CD14-positive monocyte (primary cell): ENCODE measurements at regions not wholly inside any gene's neighbourhood (a gene's known extent, or its start where the extent isn't known, plus 50 kb on each side); places are given as distances from the start of the nearest gene placed in this dataset.

Experiments used
- DNase-seq, 3 donors: peaks; one replicate each; pipeline ENCODE4 v3.0.0-alpha.2; 2011 to 2022
- H2AFZ ChIP-seq: 2 replicates; pipeline ENCODE4 v1.6.0; 2012; ENCODE audit warnings: mild to moderate bottlenecking, low read depth, low read length, inconsistent platforms; ENCODE audit not compliant: insufficient read depth, poor library complexity, severe bottlenecking
- H3K27ac ChIP-seq, 2 donors: 1 replicate in 1 of 2; 2 replicates in 1 of 2; pipeline ENCODE4 v1.5.1; 2012 to 2013; ENCODE audit warnings: low read length in 2 of 2, control low read depth in 1 of 2, inconsistent platforms in 1 of 2, low read depth in 1 of 2, mild to moderate bottlenecking in 1 of 2
- H3K27me3 ChIP-seq, 2 donors: one replicate each; pipeline versions ENCODE4 v1.6.0 to v1.6.1; 2011 to 2013; ENCODE audit warnings: low read length in 2 of 2; ENCODE audit not compliant: control insufficient read depth in 2 of 2, insufficient read depth in 2 of 2
- H3K36me3 ChIP-seq, 2 donors: replicated peaks in 1 of 2; 1 replicate in 1 of 2; 2 replicates in 1 of 2; pipeline versions ENCODE4 v1.5.1 to v1.6.1; 2012 to 2013; ENCODE audit warnings: low read length in 2 of 2, control low read depth in 1 of 2, inconsistent platforms in 1 of 2, mild to moderate bottlenecking in 1 of 2; ENCODE audit not compliant: insufficient read depth in 2 of 2, control insufficient read depth in 1 of 2
- H3K4me1 ChIP-seq, 2 donors: 1 replicate in 1 of 2; 2 replicates in 1 of 2; pipeline versions ENCODE4 v1.5.1 to v1.6.1; 2012 to 2013; ENCODE audit warnings: low read length in 2 of 2, control low read depth in 1 of 2, inconsistent platforms in 1 of 2, mild to moderate bottlenecking in 1 of 2, moderate library complexity in 1 of 2; ENCODE audit not compliant: insufficient read depth in 2 of 2, control insufficient read depth in 1 of 2
- H3K4me2 ChIP-seq: replicated peaks from 2 replicates; pipeline ENCODE3; 2012; ENCODE audit warnings: low read length, moderate library complexity, mild to moderate bottlenecking; ENCODE audit not compliant: poor library complexity, severe bottlenecking; ENCODE audit errors: extremely low read depth
- H3K4me3 ChIP-seq, 3 experiments: fragments of 200-600 bp in 1 of 3; sonication (generic) in 1 of 3; replicated peaks in 1 of 3; 1 replicate in 2 of 3; 2 replicates in 1 of 3; pipeline ENCODE4 v1.5.1; 2011 to 2013; ENCODE audit warnings: low read length in 3 of 3, mild to moderate bottlenecking in 3 of 3, control low read depth in 2 of 3, low read depth in 2 of 3, inconsistent platforms in 1 of 3, moderate library complexity in 1 of 3
- H3K79me2 ChIP-seq: 2 replicates; pipeline ENCODE4 v1.6.0; 2012; ENCODE audit warnings: mild to moderate bottlenecking, control low read depth, inconsistent platforms, low read length, moderate library complexity; ENCODE audit not compliant: insufficient read depth
- H3K9ac ChIP-seq: 2 replicates; pipeline ENCODE4 v1.6.0; 2017; ENCODE audit warnings: low read length, mild to moderate bottlenecking; ENCODE audit not compliant: insufficient read depth, poor library complexity, severe bottlenecking
- H3K9me3 ChIP-seq, 2 donors: replicated peaks in 1 of 2; 1 replicate in 1 of 2; 2 replicates in 1 of 2; pipeline versions ENCODE4 v1.5.1 to v1.6.1; 2012 to 2013; ENCODE audit warnings: low read length in 2 of 2, control low read depth in 1 of 2; ENCODE audit not compliant: control insufficient read depth in 1 of 2, insufficient read depth in 1 of 2
- H4K20me1 ChIP-seq: 2 replicates; pipeline ENCODE4 v1.6.0; 2012; ENCODE audit warnings: mild to moderate bottlenecking, low read length, control low read depth, moderate library complexity; ENCODE audit not compliant: insufficient read depth
- H3K27ac Mint-ChIP-seq, 7 donors: one replicate each; pipeline ENCODE4 v1.8.0; 2020; ENCODE audit warnings: mild to moderate bottlenecking in 7 of 7, mixed read lengths in 7 of 7, moderate library complexity in 6 of 7, inconsistent platforms in 2 of 7
- H3K27me3 Mint-ChIP-seq, 3 donors: one replicate each; pipeline ENCODE4 v1.8.0; 2021 to 2022; ENCODE audit warnings: low read depth in 3 of 3, mild to moderate bottlenecking in 3 of 3, mixed read lengths in 3 of 3, moderate library complexity in 3 of 3, inconsistent platforms in 1 of 3
- H3K36me3 Mint-ChIP-seq, 2 donors: one replicate each; pipeline ENCODE4 v1.8.0; 2020; ENCODE audit warnings: mixed read lengths in 2 of 2, inconsistent platforms in 1 of 2, mild to moderate bottlenecking in 1 of 2
- H3K4me1 Mint-ChIP-seq: one replicate; pipeline ENCODE4 v1.8.0; 2020; ENCODE audit warnings: mild to moderate bottlenecking, mixed read lengths
- H3K4me3 Mint-ChIP-seq, 2 donors: one replicate each; pipeline ENCODE4 v1.8.0; 2020; ENCODE audit warnings: mild to moderate bottlenecking in 2 of 2, mixed read lengths in 2 of 2, moderate library complexity in 1 of 2
- H3K9me3 Mint-ChIP-seq, 7 donors: one replicate each; pipeline ENCODE4 v1.8.0; 2020 to 2022; ENCODE audit warnings: mixed read lengths in 7 of 7, mild to moderate bottlenecking in 6 of 7, moderate library complexity in 6 of 7, inconsistent platforms in 2 of 7
- CTCF ChIP-seq: fragments of 200-600 bp; IDR thresholded peaks from one replicate; pipeline ENCODE4 v1.8.0; 2022; ENCODE audit warnings: antibody characterized with exemption, mild to moderate bottlenecking
- WGBS: methylation state at CpG from one replicate; pipeline ENCODE4 v1.1.5; 2013; ENCODE audit warnings: missing lambda C conversion rate; ENCODE audit not compliant: insufficient coverage; 5-methylcytosine and 5-hydroxymethylcytosine counted together
- intact Hi-C, 2 donors: fragments of 100-400 bp; cut with micrococcal nuclease; formaldehyde crosslinking; loops; one replicate each; pipeline versions ENCODE4 v1.15.0 to v1.15.1; 2023

GRCh38 chr2:221197225-221197856, 374.8 kb downstream of the EPHA4 start:
- Histone ChIP-seq H3K4me2 (no peak overlapping the region), H3K9me3 (no peaks in the 10 kb centered on the region), H3K27ac (no peak overlapping the region), H3K27me3 (no peaks in the 10 kb centered on the region), H3K4me1 (no peaks in the 10 kb centered on the region), H3K79me2 (no peaks in the 10 kb centered on the region), H3K36me3 (no peaks in the 10 kb centered on the region), H3K9ac (no peak overlapping the region), H4K20me1 (no peaks in the 10 kb centered on the region), H3K4me3 (no peak overlapping the region), H2AFZ (no peak overlapping the region)
- Mint-ChIP-seq H3K27me3 (peaks cover 0 to 1% (median 0%) of the 10 kb centered on the region in 3 donors), H3K36me3 (no peaks in the 10 kb centered on the region), H3K27ac (no peak overlapping the region), H3K9me3 (peaks cover 0 to 2% (median under 1%) of the 10 kb centered on the region in 7 donors), H3K4me3 (no peak overlapping the region), H3K4me1 (no peaks in the 10 kb centered on the region)
- no peak for DNase-seq
- intact Hi-C loops: no loop called here
- 100% methylated on average over 1 of the region's 4 CpGs for WGBS
- TF ChIP-seq CTCF: no peak

- no peak for TF ChIP-seq CTCF
- Histone ChIP-seq H3K9ac (no peak overlapping the region), H3K4me2 (no peak overlapping the region), H3K4me3 (no peak overlapping the region), H4K20me1 (no peaks in the 10 kb centered on the region), H3K79me2 (no peaks in the 10 kb centered on the region), H3K4me1 (no peaks in the 10 kb centered on the region), H3K36me3 (no peaks in the 10 kb centered on the region), H3K9me3 (no peaks in the 10 kb centered on the region), H3K27me3 (no peaks in the 10 kb centered on the region), H3K27ac (no peak overlapping the region), H2AFZ (no peak overlapping the region)
- Mint-ChIP-seq H3K27ac (no peak overlapping the region), H3K27me3 (peaks cover 0 to 1% (median under 1%) of the 10 kb centered on the region in 3 donors), H3K9me3 (peaks cover 0 to 2% (median 0%) of the 10 kb centered on the region in 7 donors), H3K36me3 (no peaks in the 10 kb centered on the region), H3K4me3 (no peak overlapping the region), H3K4me1 (no peaks in the 10 kb centered on the region)
- DNase-seq: no peak
- intact Hi-C loops: no loop called here
These were observed 373.8 kb downstream of the EPHA4 start for GRCh38 chr2:221198309-221198708.
